PC-9 (cell line): ENCODE measurements at regions not wholly inside any gene's neighbourhood (a gene's known extent, or its start where the extent isn't known, plus 50 kb on each side); places are given as distances from the start of the nearest gene placed in this dataset.

Source experiments
- EZH2 ChIP-seq: fragments of 200-600 bp; sonication (generic); IDR thresholded peaks from 2 replicates; pipeline ENCODE4 v1.8.0; 2017; ENCODE audit warnings: antibody characterized with exemption, low read depth
- TF ChIP-seq, protein P1 (sequence below): fragments of 200-600 bp; sonication (generic); conservative IDR thresholded peaks from 2 replicates; pipeline ENCODE4 v1.6.1; 2017; ENCODE audit warnings: mixed run types, antibody characterized with exemption, mild to moderate bottlenecking, moderate library complexity

- TF ChIP-seq, protein P1, sequence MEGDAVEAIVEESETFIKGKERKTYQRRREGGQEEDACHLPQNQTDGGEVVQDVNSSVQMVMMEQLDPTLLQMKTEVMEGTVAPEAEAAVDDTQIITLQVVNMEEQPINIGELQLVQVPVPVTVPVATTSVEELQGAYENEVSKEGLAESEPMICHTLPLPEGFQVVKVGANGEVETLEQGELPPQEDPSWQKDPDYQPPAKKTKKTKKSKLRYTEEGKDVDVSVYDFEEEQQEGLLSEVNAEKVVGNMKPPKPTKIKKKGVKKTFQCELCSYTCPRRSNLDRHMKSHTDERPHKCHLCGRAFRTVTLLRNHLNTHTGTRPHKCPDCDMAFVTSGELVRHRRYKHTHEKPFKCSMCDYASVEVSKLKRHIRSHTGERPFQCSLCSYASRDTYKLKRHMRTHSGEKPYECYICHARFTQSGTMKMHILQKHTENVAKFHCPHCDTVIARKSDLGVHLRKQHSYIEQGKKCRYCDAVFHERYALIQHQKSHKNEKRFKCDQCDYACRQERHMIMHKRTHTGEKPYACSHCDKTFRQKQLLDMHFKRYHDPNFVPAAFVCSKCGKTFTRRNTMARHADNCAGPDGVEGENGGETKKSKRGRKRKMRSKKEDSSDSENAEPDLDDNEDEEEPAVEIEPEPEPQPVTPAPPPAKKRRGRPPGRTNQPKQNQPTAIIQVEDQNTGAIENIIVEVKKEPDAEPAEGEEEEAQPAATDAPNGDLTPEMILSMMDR: no peak
- TF ChIP-seq EZH2: no peak
Measured at GRCh38 chr7:20895563-20895962, 108.9 kb upstream of the SP8 start.
